H1 (cell line): ENCODE measurements at regions not wholly inside any gene's neighbourhood (a gene's known extent, or its start where the extent isn't known, plus 50 kb on each side); places are given as distances from the start of the nearest gene placed in this dataset.

Experiments used
- CTCF ChIA-PET: fragments of 300-600 bp; sonication (Branson Sonifier 250); formaldehyde crosslinking; loops from one replicate; lab custom pipeline; 2021; ENCODE audit not compliant: partially characterized antibody; lab: Charles Lee
- POLR2A ChIA-PET: fragments of 300-600 bp; sonication (Branson Sonifier 250); formaldehyde crosslinking; loops from one replicate; lab custom pipeline; 2021; ENCODE audit warnings: inconsistent platforms; ENCODE audit not compliant: partially characterized antibody; lab: Charles Lee
- DNase-seq, 2 experiments: peaks; one replicate each; pipeline versions ENCODE4 v3.0.0 to v3.0.0-alpha.2; 2010 to 2022; ENCODE audit warnings: low spot score in 2 of 2, low read depth in 1 of 2, mixed read lengths in 1 of 2
- FAIRE-seq: peaks from 2 replicates; lab custom pipeline; 2011; peaks lifted over from hg19 to GRCh38; lab: Jason Lieb, UNC
- H2AFZ ChIP-seq: 2 replicates; pipeline ENCODE4 v1.8.1; 2012; ENCODE audit warnings: low read length, inconsistent platforms
- H2AK5ac ChIP-seq: 2 replicates; pipeline ENCODE4 v1.6.1; 2013; ENCODE audit warnings: low read depth, low read length
- H2BK120ac ChIP-seq: replicated peaks from 2 replicates; pipeline ENCODE3; 2013; ENCODE audit warnings: low read depth, low read length, inconsistent platforms
- H2BK12ac ChIP-seq: 2 replicates; pipeline ENCODE4 v1.6.1; 2013; ENCODE audit warnings: low read depth, low read length
- H2BK15ac ChIP-seq: 2 replicates; pipeline ENCODE4 v1.6.1; 2013; ENCODE audit warnings: low read length
- H2BK20ac ChIP-seq: 2 replicates; pipeline ENCODE4 v1.6.1; 2013; ENCODE audit warnings: low read length
- H2BK5ac ChIP-seq: 2 replicates; pipeline ENCODE4 v1.6.1; 2013; ENCODE audit warnings: low read depth, low read length
- H3K14ac ChIP-seq: 2 replicates; pipeline ENCODE4 v1.6.1; 2013; ENCODE audit warnings: inconsistent platforms; ENCODE audit not compliant: insufficient read length
- H3K18ac ChIP-seq: 2 replicates; pipeline ENCODE4 v1.6.1; 2013; ENCODE audit warnings: low read length; ENCODE audit errors: extremely low read depth
- H3K23ac ChIP-seq: 2 replicates; pipeline ENCODE4 v1.6.1; 2013; ENCODE audit warnings: inconsistent platforms; ENCODE audit not compliant: insufficient read length
- H3K23me2 ChIP-seq: 2 replicates; pipeline ENCODE4 v1.6.1; 2013; ENCODE audit warnings: low read depth, low read length
- H3K27ac ChIP-seq: 2 replicates; pipeline ENCODE4 v1.6.1; 2011; ENCODE audit warnings: low read depth, low read length, inconsistent platforms
- H3K27me3 ChIP-seq, 4 experiments: replicated peaks in 1 of 4; 1 replicate in 1 of 4; 2 replicates in 3 of 4; pipeline versions ENCODE4 v1.6.1 to v1.8.1; 2011 to 2013; ENCODE audit warnings: low read length in 3 of 4, mild to moderate bottlenecking in 3 of 4, inconsistent platforms in 2 of 4, mixed read lengths in 2 of 4, moderate library complexity in 1 of 4; ENCODE audit not compliant: control insufficient read depth in 3 of 4, insufficient read depth in 3 of 4; ENCODE audit errors: extremely low read depth in 1 of 4
- H3K36me3 ChIP-seq, 4 experiments: 2 replicates each; pipeline versions ENCODE4 v1.6.1 to v1.8.1; 2011 to 2013; ENCODE audit warnings: mild to moderate bottlenecking in 4 of 4, low read length in 3 of 4, moderate library complexity in 2 of 4, control low read depth in 1 of 4, inconsistent platforms in 1 of 4; ENCODE audit not compliant: insufficient read depth in 4 of 4, control insufficient read depth in 2 of 4
- H3K4ac ChIP-seq: replicated peaks from 2 replicates; pipeline ENCODE3; 2013; ENCODE audit warnings: low read length, low read depth, mixed read lengths, inconsistent platforms; ENCODE audit not compliant: insufficient read length
- H3K4me1 ChIP-seq, 4 experiments: replicated peaks in 1 of 4; 1 replicate in 1 of 4; 2 replicates in 3 of 4; pipeline versions ENCODE4 v1.6.1 to v1.8.1; 2011 to 2013; ENCODE audit warnings: low read length in 3 of 4, inconsistent platforms in 2 of 4, mixed read lengths in 1 of 4; ENCODE audit not compliant: insufficient read depth in 4 of 4, control insufficient read depth in 3 of 4
- H3K4me2 ChIP-seq, 2 experiments: 2 replicates each; pipeline versions ENCODE4 v1.6.1 to v1.8.1; 2011 to 2013; ENCODE audit warnings: low read depth in 2 of 2, low read length in 2 of 2, control low read depth in 1 of 2, inconsistent platforms in 1 of 2, mild to moderate bottlenecking in 1 of 2; ENCODE audit not compliant: insufficient read depth in 1 of 2
- H3K4me3 ChIP-seq, 4 experiments: fragments of 200-600, 300-600 bp in 1 of 4; sonication (generic), shearing (Covaris generic), sonication (Bioruptor Twin) in 1 of 4; 2 replicates each; pipeline versions ENCODE4 v1.5.1 to v1.8.1; 2011 to 2016; ENCODE audit warnings: low read length in 4 of 4, low read depth in 3 of 4, control low read depth in 2 of 4, inconsistent platforms in 2 of 4, mild to moderate bottlenecking in 2 of 4, mixed read lengths in 1 of 4, moderate library complexity in 1 of 4; ENCODE audit not compliant: insufficient read depth in 2 of 4; ENCODE audit errors: extremely low read depth in 1 of 4
- H3K56ac ChIP-seq: replicated peaks from 2 replicates; pipeline ENCODE3; 2013; ENCODE audit warnings: low read depth, mild to moderate bottlenecking, mixed read lengths, low read length, inconsistent platforms; ENCODE audit not compliant: insufficient read length
- H3K79me1 ChIP-seq: 2 replicates; pipeline ENCODE4 v1.6.1; 2013; ENCODE audit warnings: low read depth, low read length, control low read depth
- H3K79me2 ChIP-seq, 2 experiments: 2 replicates each; pipeline versions ENCODE4 v1.6.1 to v1.8.1; 2012 to 2013; ENCODE audit warnings: low read length in 2 of 2, mild to moderate bottlenecking in 2 of 2, inconsistent platforms in 1 of 2; ENCODE audit not compliant: insufficient read depth in 2 of 2, control insufficient read depth in 1 of 2
- H3K9ac ChIP-seq, 4 experiments: replicated peaks in 1 of 4; 1 replicate in 1 of 4; 2 replicates in 3 of 4; pipeline versions ENCODE4 v1.6.1 to v1.8.1; 2011 to 2013; ENCODE audit warnings: low read depth in 3 of 4, low read length in 3 of 4, control low read depth in 2 of 4, mild to moderate bottlenecking in 2 of 4, moderate library complexity in 2 of 4, inconsistent platforms in 1 of 4; ENCODE audit errors: extremely low read depth in 1 of 4
- H3K9me3 ChIP-seq, 2 experiments: 2 replicates each; pipeline versions ENCODE4 v1.6.1 to v1.8.1; 2012 to 2013; ENCODE audit warnings: mild to moderate bottlenecking in 2 of 2, moderate library complexity in 2 of 2, control low read depth in 1 of 2, inconsistent platforms in 1 of 2, low read depth in 1 of 2, low read length in 1 of 2, mixed read lengths in 1 of 2; ENCODE audit not compliant: insufficient read depth in 2 of 2
- H4K20me1 ChIP-seq, 2 experiments: replicated peaks in 1 of 2; 2 replicates each; pipeline versions ENCODE3 to v1.8.1; 2011 to 2013; ENCODE audit warnings: inconsistent platforms in 2 of 2, low read length in 2 of 2, mild to moderate bottlenecking in 1 of 2; ENCODE audit not compliant: insufficient read depth in 2 of 2, control insufficient read depth in 1 of 2
- H4K5ac ChIP-seq: 2 replicates; pipeline ENCODE4 v1.6.1; 2013; ENCODE audit warnings: low read length, low read depth, mixed read lengths, inconsistent platforms; ENCODE audit not compliant: insufficient read length
- H4K8ac ChIP-seq: 2 replicates; pipeline ENCODE4 v1.8.0; 2013; ENCODE audit warnings: mild to moderate bottlenecking, moderate library complexity, low read length, inconsistent platforms; ENCODE audit not compliant: insufficient read depth; ENCODE audit errors: extremely low read depth
- H4K91ac ChIP-seq: replicated peaks from 2 replicates; pipeline ENCODE3; 2013; ENCODE audit warnings: low read length, mixed read lengths, inconsistent platforms; ENCODE audit not compliant: insufficient read length
- E2F6 ChIP-seq: IDR thresholded peaks from 2 replicates; pipeline ENCODE4 v1.6.1; 2012; ENCODE audit warnings: inconsistent platforms
- WGBS, 2 experiments: shearing (Covaris generic) in 1 of 2; methylation state at CpG; one replicate each; pipeline versions ENCODE4 v1.1.6 to v1.1.7; 2013 to 2015; ENCODE audit warnings: low lambda C conversion rate in 2 of 2, mixed read lengths in 2 of 2, inconsistent platforms in 1 of 2, low coverage in 1 of 2, missing lambda C conversion rate in 1 of 2; ENCODE audit not compliant: insufficient replicate concordance in 2 of 2, insufficient coverage in 1 of 2, insufficient read length in 1 of 2; ENCODE audit errors: extremely low coverage in 1 of 2, missing lambda C conversion rate in 1 of 2; 5-methylcytosine and 5-hydroxymethylcytosine counted together

DNA sequence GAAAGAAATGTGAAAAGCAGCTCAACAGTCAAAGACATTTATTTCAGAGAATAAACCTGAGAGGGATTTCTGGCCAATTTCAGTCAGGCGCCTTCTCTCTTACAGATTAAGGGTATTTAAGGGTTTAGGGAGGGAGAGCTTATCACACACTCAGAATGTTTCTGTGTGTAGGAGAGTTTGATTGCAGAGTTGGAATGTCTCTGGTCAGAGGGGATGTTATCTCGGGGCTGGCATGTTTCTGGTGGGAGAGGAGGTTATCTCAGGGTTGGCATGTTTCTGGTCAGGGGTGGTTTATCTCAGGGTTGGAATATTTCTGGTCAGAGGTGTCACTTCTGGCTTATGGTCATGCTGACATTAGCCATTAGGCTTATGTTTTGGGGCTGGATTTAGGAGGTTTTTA lies 1920.5 kb upstream of the PCDH7 start:
- no peaks in the 10 kb centered on the region for H3K23me2 ChIP-seq
- H3K79me1 ChIP-seq, result no peaks in the 10 kb centered on the region
- no peak overlapping the region for H3K14ac ChIP-seq
- H2BK15ac ChIP-seq, result no peak overlapping the region
- no peak overlapping the region for H2AK5ac ChIP-seq
- POLR2A ChIA-PET, result no interaction called here
- H3K4me1 ChIP-seq, result no peaks in the 10 kb centered on the region
- H2BK12ac ChIP-seq, result no peak overlapping the region
- no peak overlapping the region for H3K4me2 ChIP-seq
- H4K8ac ChIP-seq, result no peak overlapping the region
- H4K91ac ChIP-seq, result no peak overlapping the region
- H3K36me3 ChIP-seq, result no peaks in the 10 kb centered on the region
- CTCF ChIA-PET, result interaction anchor here (0.6 kb wide), 1 partner anchor 421 kb away, joined by 3 read pairs; no protein-coding TSS in a partner anchor
- H3K9ac ChIP-seq, result no peak overlapping the region
- no peak overlapping the region for H2BK120ac ChIP-seq
- FAIRE-seq (no peak), DNase-seq (no peak)
- H4K20me1 ChIP-seq, result no peaks in the 10 kb centered on the region
- H3K4me3 ChIP-seq, result no peak overlapping the region
- H2AFZ ChIP-seq, result no peak overlapping the region
- H3K9me3 ChIP-seq, result peaks cover 0 to 7% of the 10 kb centered on the region in 2 experiments; a peak in 1 of 4 replicates
- H3K79me2 ChIP-seq, result no peaks in the 10 kb centered on the region
- TF ChIP-seq E2F6, result no peak
- H3K27ac ChIP-seq, result no peak overlapping the region
- no peak overlapping the region for H2BK5ac ChIP-seq
- WGBS, 2 experiments, result 92% methylated on average over 2 of the region's 2 CpGs; no CpG with 5 or more reads in 1 of the 2 experiments
- H2BK20ac ChIP-seq, result no peak overlapping the region
- H3K56ac ChIP-seq, result no peak overlapping the region
- no peak overlapping the region for H3K4ac ChIP-seq
- H3K18ac ChIP-seq, result no peak overlapping the region
- H3K27me3 ChIP-seq, result no peaks in the 10 kb centered on the region
- H3K23ac ChIP-seq, result no peak overlapping the region
- H4K5ac ChIP-seq, result no peak overlapping the region
